Pons (tissue), 1 donor: ENCODE measurements at regions not wholly inside any gene's neighbourhood (a gene's known extent, or its start where the extent isn't known, plus 50 kb on each side); places are given as distances from the start of the nearest gene placed in this dataset.

Experiments used
- DNase-seq: peaks from one replicate; pipeline ENCODE4 v3.0.0-alpha.2; 2016; ENCODE audit warnings: low spot score

- DNase-seq = no peak
These were observed 406.8 kb downstream of the TCERG1L start for GRCh38 chr10:130904676-130905075.

GRCh38 chr10:130905386-130905785 is 406.1 kb downstream of the TCERG1L start:
- DNase-seq = no peak

- DNase-seq = no peak
These were observed 405.6 kb downstream of the TCERG1L start for GRCh38 chr10:130905921-130906320.

- no peak for DNase-seq
These were observed 400.7 kb downstream of the TCERG1L start for GRCh38 chr10:130910848-130911247.

GRCh38 chr10:130913844-130914243 is 397.7 kb downstream of the TCERG1L start:
- no peak for DNase-seq

- no peak for DNase-seq
These were observed 397.2 kb downstream of the TCERG1L start for GRCh38 chr10:130914367-130914766.

- DNase-seq = no peak
These were observed 396.5 kb downstream of the TCERG1L start for GRCh38 chr10:130915065-130915464.

- DNase-seq = no peak
These were observed 390.1 kb downstream of the TCERG1L start for GRCh38 chr10:130921461-130921860.

GRCh38 chr10:130921911-130922440 is 389.5 kb downstream of the TCERG1L start:
- DNase-seq = no peak

- no peak for DNase-seq
These were observed 387.9 kb downstream of the TCERG1L start for GRCh38 chr10:130923596-130923995.

GRCh38 chr10:130924138-130924819 is 387.2 kb downstream of the TCERG1L start:
- no peak for DNase-seq

- DNase-seq = no peak
These were observed 385.1 kb downstream of the TCERG1L start for GRCh38 chr10:130926442-130926841.

- no peak for DNase-seq
These were observed 384.4 kb downstream of the TCERG1L start for GRCh38 chr10:130927157-130927556.

GRCh38 chr10:130928306-130928705 is 383.2 kb downstream of the TCERG1L start:
- DNase-seq = no peak

- DNase-seq = no peak
These were observed 381.8 kb downstream of the TCERG1L start for GRCh38 chr10:130929422-130930325.

GRCh38 chr10:130930821-130931220 is 380.7 kb downstream of the TCERG1L start:
- DNase-seq = no peak

- no peak for DNase-seq
These were observed 380.3 kb downstream of the TCERG1L start for GRCh38 chr10:130931256-130931655.

- no peak for DNase-seq
These were observed 379.1 kb downstream of the TCERG1L start for GRCh38 chr10:130932326-130933007.

- no peak for DNase-seq
These were observed 378.5 kb downstream of the TCERG1L start for GRCh38 chr10:130933008-130933390.

- DNase-seq = no peak
These were observed 377.0 kb downstream of the TCERG1L start for GRCh38 chr10:130934293-130935127.

- no peak for DNase-seq
These were observed 376.4 kb downstream of the TCERG1L start for GRCh38 chr10:130935128-130935439.
